Stimulated activated naive CD4-positive, alpha-beta T cell (primary cell): ENCODE measurements at regions not wholly inside any gene's neighbourhood (a gene's known extent, or its start where the extent isn't known, plus 50 kb on each side); places are given as distances from the start of the nearest gene placed in this dataset.
A peak's percentile ranks its signal among the peaks of the same experiment; 100 is the strongest.

ENCODE experiments used
- DNase-seq, 6 experiments: peaks; one replicate each; lab custom pipeline; 2025; lab: John Stamatoyannopoulos, UW

DNA sequence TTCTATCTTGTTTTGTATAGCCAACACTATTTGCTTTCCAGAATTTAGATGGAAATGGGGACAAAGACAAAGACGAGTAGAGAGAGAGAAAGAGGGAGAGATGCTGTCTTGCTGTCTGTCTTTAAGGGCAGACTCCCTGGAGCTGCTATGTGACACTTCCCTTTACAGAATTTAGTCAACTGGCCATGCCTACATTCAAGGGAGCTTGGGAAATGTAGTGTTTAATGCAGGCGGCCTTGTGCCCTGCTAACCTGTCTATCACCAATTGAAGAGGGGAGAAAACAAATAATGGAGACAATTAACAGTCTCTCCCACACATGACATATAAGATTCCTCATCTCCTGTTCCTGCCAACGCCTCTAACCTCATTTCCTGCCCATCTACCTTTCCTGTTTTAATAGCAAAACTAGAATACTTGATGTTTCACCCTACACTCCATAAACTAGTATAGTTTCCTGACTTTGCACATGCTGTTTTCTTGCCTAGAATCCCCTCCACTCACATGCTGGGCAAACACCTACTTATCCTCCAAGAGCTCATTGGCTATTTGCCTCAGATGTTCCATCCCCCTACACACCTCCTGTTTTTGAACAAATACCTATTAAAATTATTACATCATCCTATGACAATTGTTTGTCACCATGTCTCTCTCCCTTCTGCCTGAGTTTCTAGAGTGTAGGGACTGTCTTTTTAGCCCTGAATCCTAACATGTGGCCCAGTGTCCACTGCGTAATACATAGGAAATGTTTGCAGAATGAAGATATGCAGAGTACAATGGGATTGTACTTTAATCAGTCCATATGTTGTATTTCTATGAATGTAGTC is 117.2 kb downstream of the SLC25A24 start:
- DNase-seq, result peak in 2 of 6 experiments; percentile 1 to 13

DNA sequence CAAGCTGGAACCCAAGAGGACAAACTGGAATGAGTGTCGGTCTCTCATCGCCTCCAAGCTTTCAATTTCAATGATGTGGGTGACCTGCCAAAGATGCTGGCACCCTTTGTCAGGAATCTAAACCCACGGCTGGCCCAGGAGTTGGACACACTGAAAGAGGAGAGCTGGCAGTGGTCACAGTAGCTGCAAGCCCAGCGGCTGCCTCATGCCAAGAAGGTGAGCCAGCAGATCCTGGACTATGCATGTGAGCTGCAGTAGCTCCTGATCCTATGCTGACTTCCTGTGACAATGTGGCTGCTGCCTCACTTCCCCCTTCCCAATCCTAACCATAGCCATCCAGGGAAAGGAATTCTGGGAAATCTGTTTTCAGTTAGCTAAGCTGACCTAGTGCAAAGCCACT is 117.0 kb upstream of the VAV3 start:
- no peak for DNase-seq

DNA sequence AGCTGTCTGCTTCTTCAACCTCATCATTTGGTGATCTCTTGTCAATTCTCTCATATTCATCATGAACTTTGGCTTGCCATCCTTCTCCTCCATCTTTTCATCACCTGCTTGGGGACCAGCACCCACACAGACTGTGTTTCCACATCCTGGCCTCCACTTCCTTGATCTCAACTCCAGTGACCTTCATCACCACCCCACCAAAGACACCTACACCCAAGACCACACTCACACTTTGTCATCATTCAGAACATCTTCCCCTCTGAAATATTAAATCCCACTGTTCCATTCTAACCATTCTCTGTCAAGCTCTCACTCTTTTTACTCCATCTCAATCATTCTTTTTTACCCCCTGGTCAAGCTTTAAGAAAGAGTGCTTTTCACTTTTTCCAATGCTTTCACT is 115.5 kb upstream of the VAV3 start:
- DNase-seq, result no peak

DNA sequence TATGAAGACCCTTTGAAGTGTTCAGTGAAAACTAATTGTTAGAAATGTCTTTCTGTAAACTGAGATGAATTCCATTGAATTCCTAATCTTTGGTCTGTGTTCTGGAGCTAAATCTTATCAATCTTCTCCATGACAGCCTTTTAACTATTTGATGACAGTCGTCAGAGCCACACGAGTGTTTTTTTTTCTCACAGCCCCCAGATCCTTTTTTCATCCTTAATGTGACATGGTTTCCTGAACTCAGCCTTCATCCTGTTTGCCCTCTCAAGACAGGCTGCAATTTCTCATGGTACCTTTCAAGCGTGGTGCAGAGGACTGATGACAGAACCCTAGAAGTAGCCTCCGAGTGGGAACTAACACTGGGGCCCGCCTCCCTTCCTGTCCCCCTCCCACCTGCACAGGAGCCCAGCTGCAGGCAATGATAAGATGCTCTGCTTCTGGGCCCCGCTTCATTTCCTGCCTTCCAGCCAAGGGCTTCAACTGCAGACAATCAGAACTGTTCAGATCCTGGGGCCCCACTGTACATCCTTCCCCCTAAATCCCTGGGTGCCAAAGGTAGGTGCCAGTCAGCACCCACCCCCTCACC is 114.6 kb upstream of the VAV3 start:
- peak in 4 of 6 experiments; percentile 11 to 56 (median 42) for DNase-seq

DNA sequence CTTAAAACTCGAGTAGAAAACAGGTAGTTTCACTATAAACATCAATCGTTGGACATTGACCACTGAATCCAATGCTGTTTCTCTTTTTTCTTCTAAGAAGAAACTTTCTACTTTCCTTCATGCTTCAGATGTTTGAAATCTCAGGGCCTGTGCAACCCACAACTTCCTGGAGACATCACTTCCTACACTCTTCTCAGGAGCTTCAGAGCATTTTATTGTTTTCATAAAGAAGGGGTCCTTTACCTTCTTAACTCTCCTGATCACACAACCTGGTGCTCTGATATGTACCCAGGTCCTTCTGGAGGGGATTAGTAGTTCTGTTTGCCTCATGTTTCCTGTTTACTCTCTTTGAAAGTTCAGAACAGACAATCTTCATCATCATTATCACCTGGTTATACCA is 113.0 kb upstream of the VAV3 start:
- peak in 3 of 6 experiments; percentile 49 to 59 (median 53) for DNase-seq

DNA sequence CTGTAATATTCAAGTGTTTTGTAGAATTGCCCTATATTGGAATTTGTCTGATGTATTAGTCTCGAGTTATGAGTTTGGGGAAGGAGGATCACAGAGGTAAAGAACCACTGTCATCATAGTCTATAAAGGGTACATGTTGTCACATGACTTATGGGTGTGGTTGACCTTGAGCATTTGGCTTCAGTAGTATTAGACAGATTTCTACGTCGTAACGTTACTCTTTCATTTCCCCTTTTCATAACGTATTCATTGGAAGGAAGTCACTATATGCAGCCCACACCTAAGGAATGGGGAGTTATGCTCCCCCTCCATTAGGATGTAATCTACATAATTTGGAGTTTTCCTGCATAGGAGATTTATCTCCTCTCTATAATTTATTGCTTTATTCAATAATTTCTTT is 110.1 kb upstream of the VAV3 start:
- no peak for DNase-seq

DNA sequence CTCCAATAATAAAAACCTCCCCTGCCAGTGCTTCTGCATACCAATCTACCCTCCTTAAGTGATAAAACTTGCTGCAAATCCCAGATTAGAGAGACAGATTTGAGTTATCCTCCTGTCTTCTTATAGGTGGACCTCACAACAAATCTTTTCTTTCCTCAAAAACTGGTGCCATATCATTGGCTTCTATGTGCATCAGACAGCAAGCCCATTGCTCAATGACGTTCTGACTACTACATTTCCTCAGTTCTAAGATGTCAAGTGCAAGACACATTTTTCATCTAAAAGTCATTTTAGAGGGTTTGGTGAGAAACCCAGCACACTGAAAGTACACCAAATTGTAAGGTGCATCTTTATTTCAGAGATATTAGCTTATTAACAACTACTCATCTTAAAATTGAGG is 107.8 kb upstream of the VAV3 start:
- no peak for DNase-seq

DNA sequence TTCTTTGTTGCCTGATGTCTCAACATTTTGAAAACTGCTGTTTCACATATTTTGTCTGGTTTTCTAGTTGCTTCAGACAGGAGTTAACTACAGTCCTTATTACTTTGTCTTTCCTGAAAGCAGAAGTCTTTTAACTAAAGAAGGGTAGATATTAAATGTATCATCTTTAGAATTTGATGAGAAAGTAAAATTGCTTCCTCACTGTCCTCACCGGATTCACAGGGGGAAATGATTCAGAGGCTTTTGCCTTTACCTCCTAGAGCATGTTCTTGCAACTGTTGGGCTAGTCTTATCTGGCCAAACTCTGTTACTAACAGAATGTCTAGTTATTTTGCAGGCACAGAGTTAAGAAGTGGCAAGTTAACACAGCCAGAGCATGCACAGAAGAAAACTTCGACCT is 107.2 kb upstream of the VAV3 start:
- no peak for DNase-seq

DNA sequence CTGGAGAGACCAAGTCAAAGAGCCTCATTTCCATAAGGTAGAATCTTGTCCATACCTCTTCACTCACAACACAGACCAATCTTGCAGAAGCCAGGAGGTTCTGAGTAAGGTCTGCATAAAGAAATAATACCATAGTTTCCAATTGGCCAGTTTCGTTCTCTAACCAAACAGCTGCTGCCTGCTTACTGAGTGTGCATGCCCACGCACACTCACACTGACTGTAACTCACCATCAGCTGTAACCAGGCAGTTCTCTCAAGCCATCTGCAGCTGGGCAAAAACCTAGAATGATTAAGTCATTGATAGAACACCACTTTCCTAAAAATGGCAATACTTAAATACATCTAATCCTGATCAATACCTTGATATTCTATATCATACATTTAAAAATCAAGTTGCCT is 106.6 kb upstream of the VAV3 start:
- no peak for DNase-seq

DNA sequence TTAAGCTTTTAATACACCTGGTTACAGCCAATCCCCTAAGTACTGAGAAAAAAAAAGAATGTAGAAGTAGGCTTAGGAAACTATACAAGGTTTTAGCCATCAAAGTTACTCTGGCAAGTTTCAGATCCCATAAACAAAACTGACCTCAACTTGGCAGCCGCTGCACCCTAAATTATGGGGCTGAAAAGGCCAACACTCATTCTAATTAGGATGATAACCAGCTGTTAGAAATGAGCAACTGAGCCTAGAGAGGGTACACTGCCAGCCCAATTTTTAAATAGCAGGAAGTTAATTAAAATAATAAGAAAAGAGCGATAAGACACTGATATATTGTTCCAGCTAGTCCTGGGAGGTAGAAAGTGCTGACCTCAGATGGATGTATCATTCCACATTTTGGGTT is 105.7 kb upstream of the VAV3 start:
- DNase-seq, result no peak

DNA sequence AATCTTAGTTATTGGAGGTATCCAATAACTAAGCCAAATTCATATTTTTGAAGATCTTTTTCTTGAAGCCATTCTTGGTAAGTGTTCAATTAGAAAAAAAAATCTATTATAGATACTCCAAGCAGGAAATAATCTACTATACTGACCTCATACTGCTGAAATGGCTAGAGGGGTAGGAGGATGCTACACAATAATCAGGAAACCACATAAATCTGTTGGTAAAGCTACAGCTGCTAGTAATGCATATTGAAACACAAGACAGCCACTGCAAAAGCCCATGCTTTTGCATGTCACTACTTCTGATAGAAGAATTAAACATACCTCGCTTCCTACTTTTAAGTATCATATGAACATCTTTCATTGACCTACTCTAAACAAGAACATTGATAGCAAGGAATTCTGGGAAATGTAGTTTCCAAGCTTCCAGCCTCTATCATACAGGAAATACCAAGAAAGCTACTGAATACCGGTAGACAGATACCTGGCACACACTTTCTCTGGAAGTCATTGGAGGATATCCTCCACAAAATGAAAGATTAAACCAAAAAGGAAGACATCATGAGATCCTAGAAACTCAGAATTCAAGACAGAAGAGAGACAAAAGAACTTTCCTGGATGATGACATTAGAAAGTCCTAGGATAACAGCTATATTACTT is 103.0 kb upstream of the VAV3 start:
- peak in 1 of 6 experiments; percentile 6 for DNase-seq

DNA sequence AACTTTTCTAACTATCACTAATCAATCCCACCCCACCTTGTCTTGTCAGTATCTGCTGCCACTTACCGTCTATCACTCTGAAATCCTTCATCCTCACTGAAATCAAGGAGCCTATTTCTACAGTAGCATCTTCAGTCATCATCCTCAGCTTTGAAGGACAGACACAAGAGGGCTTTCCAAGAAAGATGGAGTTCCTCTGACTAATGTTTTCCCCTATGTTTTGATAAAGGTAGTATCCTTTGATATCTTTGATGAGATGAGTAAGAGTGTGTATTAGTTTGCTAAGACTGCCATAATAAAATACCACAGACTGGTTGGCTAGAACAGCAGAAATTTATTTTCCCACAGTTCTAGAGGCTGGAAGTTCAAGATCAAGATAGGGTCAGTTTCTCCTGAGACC is 101.8 kb upstream of the VAV3 start:
- DNase-seq, result no peak

DNA sequence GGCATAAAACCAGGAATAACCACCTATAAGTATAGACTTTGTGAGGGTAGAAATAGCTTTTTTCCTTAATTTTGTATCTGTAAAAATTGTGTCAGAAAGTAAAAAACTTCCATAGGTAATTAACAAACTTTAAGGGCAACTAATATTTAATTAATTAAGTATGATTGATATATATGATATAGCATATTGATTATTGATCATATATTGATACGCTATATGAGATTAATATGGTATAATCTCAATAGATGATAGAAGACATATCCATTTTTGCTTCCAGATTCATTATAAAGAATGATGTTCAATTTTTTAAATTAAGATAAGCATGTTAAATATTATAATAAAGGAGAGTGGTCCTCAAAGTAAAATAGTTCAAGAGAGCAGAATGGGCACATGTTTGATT is 99.3 kb upstream of the VAV3 start:
- DNase-seq, result no peak

DNA sequence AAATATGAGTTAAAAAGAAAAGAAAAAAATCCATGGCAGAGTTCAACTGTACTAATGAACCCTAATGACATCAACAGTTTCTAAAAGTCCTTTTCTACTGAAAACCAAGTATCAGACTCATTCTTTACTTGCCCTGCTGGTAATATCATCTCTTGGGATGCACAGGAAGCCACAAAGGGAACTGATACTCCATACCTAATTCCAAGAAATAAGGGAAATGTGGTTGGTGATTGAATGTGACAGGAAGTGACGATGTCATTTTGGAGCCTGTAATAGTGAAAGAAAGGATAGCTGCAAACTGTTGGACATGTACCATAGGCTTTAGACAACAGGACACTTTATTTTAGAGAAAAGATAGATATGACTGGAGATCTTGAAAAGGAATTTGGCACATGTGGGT is 98.7 kb upstream of the VAV3 start:
- no peak for DNase-seq

DNA sequence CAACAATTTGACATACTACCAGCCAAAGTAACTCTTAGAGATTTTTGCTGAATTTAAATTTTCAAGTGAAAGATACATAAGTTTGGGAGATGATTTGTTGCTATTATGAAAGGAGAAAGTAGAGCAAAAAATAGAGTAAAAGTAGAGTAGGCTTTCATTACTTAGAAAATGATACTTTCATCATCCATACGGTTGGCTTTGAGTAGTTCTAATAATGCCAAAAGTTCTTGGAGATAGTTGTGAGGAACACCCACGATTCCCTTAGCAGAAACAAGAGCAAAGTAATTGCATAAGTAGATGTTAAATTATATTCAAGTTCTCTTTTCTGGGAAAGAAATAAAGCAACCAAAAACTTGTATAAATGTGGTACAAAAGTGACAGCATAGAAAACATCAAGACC is 95.0 kb upstream of the VAV3 start:
- no peak for DNase-seq

DNA sequence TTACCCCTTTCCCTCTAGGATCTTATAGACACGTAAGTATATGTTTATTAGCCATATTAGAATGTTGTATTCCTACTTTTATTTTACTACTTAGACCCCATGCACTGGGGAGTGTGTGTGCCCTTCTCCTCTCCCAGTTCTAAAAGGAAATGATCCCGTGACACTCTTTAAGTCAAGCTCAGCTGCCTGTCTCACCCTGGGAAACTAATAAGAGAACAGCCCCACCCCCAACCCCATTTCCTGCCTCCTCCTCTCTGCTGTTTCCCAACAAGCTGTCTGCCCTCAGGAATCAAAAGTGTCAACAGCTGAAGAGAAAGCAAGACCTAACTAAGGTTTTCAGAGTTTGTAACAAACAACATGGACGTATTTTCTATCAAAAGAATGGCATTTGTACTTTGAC is 92.6 kb upstream of the VAV3 start:
- DNase-seq, result no peak

DNA sequence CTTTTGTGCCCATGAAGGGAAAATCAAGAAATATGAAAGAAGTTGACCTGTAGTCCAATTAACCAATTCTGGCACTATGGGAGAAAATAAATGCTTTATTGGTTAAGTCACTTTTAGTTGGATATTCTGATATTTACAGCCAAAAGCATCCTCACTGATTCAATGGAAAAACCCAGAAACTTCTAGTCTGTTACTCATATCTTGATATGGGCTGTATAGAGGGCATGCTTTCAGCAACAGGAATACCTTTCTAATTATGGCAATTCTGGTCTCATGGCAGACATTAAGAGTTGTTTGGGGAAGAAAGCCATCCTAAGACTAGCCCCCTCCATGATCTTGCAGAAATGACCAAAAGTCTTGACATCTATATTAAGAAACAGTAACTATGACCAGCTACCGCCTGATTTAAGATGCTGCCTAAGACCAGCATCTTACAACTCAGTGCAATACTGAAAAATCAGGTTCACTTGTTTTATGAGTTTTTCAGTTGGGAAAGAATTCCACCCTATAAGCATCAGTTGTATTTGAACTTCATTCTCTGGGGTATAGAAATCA is 91.5 kb upstream of the VAV3 start:
- no peak for DNase-seq

DNA sequence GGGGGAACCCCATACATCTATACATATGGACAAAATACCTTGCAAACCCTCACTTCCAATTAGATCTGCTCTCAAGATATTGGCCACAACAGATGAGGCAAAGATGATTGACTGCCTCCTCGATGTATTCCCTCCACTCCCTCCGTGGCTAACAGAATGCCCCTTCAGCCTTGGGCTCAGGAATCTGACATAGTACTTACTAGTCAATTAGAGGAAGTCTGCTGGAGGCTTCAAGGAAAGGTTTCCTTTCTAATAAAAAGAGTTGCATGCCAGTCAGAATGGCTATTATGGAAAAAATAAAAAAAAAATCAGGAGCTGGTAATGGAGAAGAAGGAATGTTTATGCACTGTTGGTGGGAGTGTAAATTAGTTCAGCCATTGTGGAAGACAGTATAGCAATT is 90.4 kb upstream of the VAV3 start:
- no peak for DNase-seq

DNA sequence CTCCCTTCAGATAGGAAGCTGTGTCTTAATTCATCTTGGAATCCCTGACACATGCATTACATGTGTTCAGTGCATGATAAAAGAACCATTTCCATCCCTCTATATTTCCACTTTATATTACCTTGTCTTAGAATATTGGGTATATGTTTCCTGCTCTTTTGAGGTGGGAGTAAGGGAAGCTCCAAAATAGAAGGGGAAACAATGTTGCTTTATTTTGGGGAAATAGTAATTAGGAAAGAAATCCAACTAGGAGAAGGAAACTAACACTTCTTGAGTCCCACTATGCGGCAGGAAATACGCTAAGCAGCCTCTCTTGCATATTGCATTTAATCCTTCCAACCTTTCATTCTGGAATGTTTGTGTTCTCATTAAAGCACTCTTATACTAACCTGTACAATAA is 89.4 kb upstream of the VAV3 start:
- no peak for DNase-seq

DNA sequence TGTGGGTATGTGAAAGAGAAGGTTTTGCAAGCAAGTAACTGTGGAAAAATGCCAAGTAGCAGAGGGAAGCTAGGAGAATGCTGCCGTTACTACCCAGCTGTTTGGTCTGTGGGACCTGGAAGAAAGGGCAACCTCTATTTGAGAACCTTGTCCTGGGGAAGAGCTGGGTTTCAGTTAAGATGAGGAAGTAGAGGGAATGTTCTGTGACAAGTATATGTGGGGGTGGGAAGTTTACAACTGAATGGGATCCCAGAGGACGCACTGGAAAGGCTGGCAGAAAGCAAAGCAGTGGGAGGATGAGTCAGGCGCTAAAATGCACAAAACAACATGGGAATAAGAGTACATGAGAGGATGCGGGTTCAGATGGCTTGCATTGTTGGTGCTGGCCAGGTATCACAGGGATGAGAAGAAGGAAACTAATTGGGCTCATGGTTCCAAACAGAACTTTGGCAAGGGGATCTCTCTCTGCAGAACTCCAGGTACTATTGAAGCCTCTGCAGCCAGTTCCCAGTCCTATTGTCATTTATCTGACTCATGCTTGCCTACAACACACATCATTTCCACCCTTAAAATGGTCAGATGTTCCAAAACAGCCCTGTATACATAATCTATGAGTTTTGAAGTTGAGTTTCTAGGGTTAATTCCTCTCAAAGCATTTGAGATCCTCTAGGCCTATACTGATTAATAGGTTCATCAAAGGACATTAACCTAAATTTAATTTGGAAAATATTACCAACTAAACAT is 88.5 kb upstream of the VAV3 start:
- no peak for DNase-seq

DNA sequence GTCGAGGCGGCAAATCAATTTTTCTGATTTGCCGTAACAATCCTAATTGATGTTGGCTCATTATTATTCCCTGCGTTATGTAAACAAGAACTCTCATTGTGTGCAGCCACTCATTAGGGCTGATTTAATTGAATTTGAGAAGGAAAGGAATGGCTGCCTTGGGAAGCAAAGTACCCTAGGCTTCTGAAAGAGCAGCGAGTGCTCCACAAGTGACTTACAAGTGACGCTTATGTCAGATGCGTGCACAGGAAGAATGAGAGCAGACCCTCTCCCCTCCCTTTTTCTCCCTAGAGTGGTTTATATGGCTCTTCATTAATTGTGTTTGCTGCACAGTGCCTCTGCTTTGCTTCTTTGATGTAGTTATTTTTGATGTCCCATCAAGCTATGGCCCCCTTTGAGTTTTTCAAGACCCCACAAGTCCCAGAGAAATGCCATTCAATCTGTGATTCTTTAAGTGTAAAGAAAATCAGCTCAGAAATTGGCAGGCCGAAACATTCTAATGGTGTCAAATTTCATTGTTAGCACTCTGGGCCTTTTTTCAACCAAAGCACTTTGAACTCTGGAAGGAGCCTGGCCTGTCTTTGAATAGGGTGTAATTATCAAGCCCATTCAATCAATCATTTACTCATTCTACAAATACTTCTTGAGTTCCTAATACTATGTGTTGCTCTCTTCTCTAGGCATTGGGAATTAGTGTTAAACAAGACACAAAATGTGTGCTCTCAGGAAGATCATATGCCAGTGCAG is 86.8 kb upstream of the VAV3 start:
- peak in 1 of 6 experiments; percentile 24 for DNase-seq
